GM20431 (cell line): ENCODE measurements at regions not wholly inside any gene's neighbourhood (a gene's known extent, or its start where the extent isn't known, plus 50 kb on each side); places are given as distances from the start of the nearest gene placed in this dataset.

Experiments
- in situ Hi-C: fragments of 300-500 bp; cut with MseI, MboI; formaldehyde crosslinking; loops from one replicate; pipeline ENCODE4 v1.15.0; 2020; ENCODE audit warnings: low sequenced_read_pairs; ENCODE audit not compliant: unreplicated experiment

- in situ Hi-C loops = loop anchor here (25.0 kb wide), 1 partner anchor 392 kb away; the partner anchor contains the start of genes BRCA2 and ZAR1L
These were observed 110.9 kb upstream of the FRY start for GRCh38 chr13:31920727-31921100.

- in situ Hi-C loops = loop anchor here (25.0 kb wide), 1 partner anchor 390 kb away; the partner anchor contains the start of genes BRCA2 and ZAR1L
These were observed 108.8 kb upstream of the FRY start for GRCh38 chr13:31922724-31923123.

GRCh38 chr13:31923134-31923763, 108.3 kb upstream of the FRY start:
- in situ Hi-C loops = loop anchor here (25.0 kb wide), 1 partner anchor 389 kb away; the partner anchor contains the start of genes BRCA2 and ZAR1L

- in situ Hi-C loops = no loop called here
These were observed 106.5 kb upstream of the FRY start for GRCh38 chr13:31925079-31925478.

- in situ Hi-C loops = no loop called here
These were observed 104.3 kb upstream of the FRY start for GRCh38 chr13:31927219-31927653.

DNA sequence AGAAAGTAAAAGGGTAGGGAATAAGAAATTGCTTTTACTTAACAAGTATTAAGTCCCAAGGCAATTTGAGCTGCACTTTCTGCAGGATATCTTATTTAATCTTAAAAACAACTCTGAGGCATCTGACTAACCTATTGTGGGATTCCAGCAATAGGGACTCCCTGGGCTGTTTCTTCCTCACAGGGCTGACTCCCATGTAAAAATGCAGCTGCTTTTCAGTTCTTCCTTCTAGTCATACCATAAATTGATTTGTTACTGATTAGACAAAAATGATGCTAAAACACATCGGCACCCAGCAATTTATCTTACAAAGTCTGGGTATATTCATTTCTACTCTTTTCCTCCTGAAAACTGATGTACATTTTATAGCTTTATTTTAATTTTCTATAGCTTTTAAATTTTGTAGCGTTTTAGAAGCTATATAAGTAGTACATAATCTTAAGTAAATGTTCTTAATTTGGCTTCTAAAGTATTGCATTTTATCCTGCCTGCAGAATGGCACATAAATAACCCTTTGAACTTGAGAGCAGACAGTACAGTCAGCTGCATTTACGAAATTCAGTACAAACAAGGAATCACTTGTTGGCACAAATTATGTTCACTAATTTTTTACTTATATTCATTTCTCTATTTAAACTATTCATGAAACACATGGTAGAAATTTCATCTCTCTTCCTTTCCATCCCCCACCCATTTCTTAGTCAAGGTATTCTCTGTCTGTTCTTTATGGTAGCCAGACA, 102.4 kb upstream of the FRY start:
- in situ Hi-C loops = no loop called here

GRCh38 chr13:31930490-31930889, 101.1 kb upstream of the FRY start:
- in situ Hi-C loops = no loop called here

- in situ Hi-C loops = no loop called here
These were observed 100.6 kb upstream of the FRY start for GRCh38 chr13:31930901-31931522.

GRCh38 chr13:31937436-31937835, 94.1 kb upstream of the FRY start:
- in situ Hi-C loops = no loop called here

DNA sequence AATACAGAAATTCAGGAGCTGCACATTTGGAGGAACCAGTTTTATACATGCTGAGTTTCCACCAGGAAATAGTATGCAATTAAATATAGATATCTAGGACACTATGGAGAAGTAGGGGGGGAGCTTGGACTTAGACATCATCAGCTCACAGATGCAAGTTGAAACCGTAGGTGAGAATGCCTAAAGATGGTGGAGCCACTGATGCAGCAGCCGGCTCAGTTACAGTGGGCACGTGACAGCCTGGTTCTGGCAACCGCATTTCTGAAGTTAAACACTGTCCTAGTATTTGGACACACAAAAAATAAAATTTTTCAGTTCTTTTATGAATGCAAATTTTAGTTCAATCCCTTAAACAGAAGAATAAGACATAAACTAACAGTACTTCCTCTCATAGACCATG, 91.5 kb upstream of the FRY start:
- in situ Hi-C loops = no loop called here

- in situ Hi-C loops = no loop called here
These were observed 88.0 kb upstream of the FRY start for GRCh38 chr13:31943591-31943990.

GRCh38 chr13:31944262-31945160, 87.1 kb upstream of the FRY start:
- in situ Hi-C loops = no loop called here

- in situ Hi-C loops = no loop called here
These were observed 86.2 kb upstream of the FRY start for GRCh38 chr13:31945202-31945961.

DNA sequence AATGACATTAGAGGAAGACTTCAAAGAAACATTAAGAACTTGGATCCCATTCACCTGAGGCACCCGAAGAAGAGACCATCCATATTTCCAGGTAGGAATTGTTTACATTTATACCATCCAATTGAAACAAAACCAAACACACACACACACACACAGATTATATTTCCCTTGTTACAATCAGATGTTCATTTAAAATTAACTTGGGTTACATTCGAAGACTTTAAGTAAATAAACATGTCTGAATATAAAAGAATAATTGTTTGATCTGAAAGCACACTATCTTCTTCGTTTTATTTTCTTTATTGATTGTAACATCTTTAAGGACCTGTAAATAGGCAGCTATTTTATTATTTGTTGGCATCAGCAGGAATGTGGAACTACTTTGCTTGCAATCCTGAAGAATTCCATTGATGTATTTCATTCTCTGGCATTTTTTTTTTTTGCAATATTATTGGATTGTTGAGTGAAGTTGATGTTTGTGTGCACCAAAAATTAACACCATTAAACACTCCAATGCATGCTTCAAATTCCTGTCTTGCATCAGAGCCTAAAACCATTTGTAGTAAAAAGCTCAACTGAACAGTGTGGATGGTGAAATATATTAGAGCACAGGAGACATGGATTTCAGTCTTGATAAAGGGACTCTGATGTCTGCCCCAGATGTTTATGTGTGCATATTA, 85.3 kb upstream of the FRY start:
- in situ Hi-C loops = no loop called here

- in situ Hi-C loops = no loop called here
These were observed 84.5 kb upstream of the FRY start for GRCh38 chr13:31947105-31947504.

- in situ Hi-C loops = no loop called here
These were observed 84.1 kb upstream of the FRY start for GRCh38 chr13:31947506-31947905.

DNA sequence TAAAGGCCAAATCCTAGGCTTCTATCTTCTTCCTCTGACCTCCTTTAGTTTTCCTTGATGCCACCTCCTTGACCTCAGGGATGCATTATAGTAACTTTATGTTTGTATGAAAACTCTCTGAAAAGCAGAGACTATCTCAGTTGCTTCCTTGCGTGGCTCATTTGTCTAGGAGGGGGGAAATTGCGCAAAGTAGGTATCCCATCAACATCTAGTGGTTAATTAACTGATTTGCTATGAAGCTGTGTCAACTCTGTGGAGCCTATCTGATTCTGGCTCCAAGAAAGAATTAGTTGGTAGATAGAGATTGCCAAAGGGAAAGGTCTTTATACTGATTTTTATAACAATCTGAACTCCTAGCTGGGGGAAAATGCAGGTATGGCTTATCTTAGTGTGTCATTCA, 82.1 kb upstream of the FRY start:
- in situ Hi-C loops = no loop called here

GRCh38 chr13:31950111-31950815, 81.3 kb upstream of the FRY start:
- in situ Hi-C loops = no loop called here
